ENCODE measurements at regions not wholly inside any gene's neighbourhood (a gene's known extent, or its start where the extent isn't known, plus 50 kb on each side); places are given as distances from the start of the nearest gene placed in this dataset.

- H3K9me3 Mint-ChIP-seq = peaks cover 14% of the 10 kb centered on the region
- no peak overlapping the region for H3K27ac Mint-ChIP-seq
- H3K27me3 Mint-ChIP-seq (ENCODE audit: low read depth) = no peaks in the 10 kb centered on the region
- no peaks in the 10 kb centered on the region for H3K4me1 Mint-ChIP-seq
- no peak overlapping the region for H3K4me3 Mint-ChIP-seq
- CTCF ChIA-PET = no interaction called here
- peaks cover 11% of the 10 kb centered on the region for H3K36me3 Mint-ChIP-seq
- POLR2A ChIA-PET = no interaction called here
- TF ChIP-seq ESRRA (CRISPR knock-in tag; IDR thresholded peaks at IDR 0.05; ENCODE audit: borderline replicate concordance) (no peak), ZSCAN18 (CRISPR knock-in tag; IDR thresholded peaks at IDR 0.05) (no peak), ZNF425 (CRISPR knock-in tag; conservative IDR thresholded peaks at IDR 0.05) (no peak), GTF2I (CRISPR knock-in tag; conservative IDR thresholded peaks at IDR 0.05) (no peak), ZBTB21 (CRISPR knock-in tag; IDR thresholded peaks at IDR 0.05; ENCODE audit: borderline replicate concordance) (no peak), ZNF671 (CRISPR knock-in tag; IDR thresholded peaks at IDR 0.05) (no peak), PRDM15 (CRISPR knock-in tag; IDR thresholded peaks at IDR 0.05) (no peak), FOXK1 (CRISPR knock-in tag; IDR thresholded peaks at IDR 0.05) (no peak), KAT7 (CRISPR knock-in tag; IDR thresholded peaks at IDR 0.05; ENCODE audit: borderline replicate concordance) (no peak), MAX (CRISPR knock-in tag; IDR thresholded peaks at IDR 0.05) (no peak), ATF3 (CRISPR knock-in tag; conservative IDR thresholded peaks at IDR 0.05) (no peak), NFYB (CRISPR knock-in tag; conservative IDR thresholded peaks at IDR 0.05; ENCODE audit: low read depth) (no peak), FOXJ3 (CRISPR knock-in tag; IDR thresholded peaks at IDR 0.05; ENCODE audit: borderline replicate concordance) (no peak), ZNF138 (CRISPR knock-in tag; conservative IDR thresholded peaks at IDR 0.05) (no peak), ZNF263 (CRISPR knock-in tag; IDR thresholded peaks at IDR 0.05; ENCODE audit: low read depth) (no peak), PRRX2 (CRISPR knock-in tag; IDR thresholded peaks at IDR 0.05) (no peak)
- TF ChIP-seq, protein P1, sequence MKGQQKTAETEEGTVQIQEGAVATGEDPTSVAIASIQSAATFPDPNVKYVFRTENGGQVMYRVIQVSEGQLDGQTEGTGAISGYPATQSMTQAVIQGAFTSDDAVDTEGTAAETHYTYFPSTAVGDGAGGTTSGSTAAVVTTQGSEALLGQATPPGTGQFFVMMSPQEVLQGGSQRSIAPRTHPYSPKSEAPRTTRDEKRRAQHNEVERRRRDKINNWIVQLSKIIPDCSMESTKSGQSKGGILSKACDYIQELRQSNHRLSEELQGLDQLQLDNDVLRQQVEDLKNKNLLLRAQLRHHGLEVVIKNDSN (CRISPR knock-in tag; IDR thresholded peaks at IDR 0.05) = no peak
- TF ChIP-seq, protein P2, sequence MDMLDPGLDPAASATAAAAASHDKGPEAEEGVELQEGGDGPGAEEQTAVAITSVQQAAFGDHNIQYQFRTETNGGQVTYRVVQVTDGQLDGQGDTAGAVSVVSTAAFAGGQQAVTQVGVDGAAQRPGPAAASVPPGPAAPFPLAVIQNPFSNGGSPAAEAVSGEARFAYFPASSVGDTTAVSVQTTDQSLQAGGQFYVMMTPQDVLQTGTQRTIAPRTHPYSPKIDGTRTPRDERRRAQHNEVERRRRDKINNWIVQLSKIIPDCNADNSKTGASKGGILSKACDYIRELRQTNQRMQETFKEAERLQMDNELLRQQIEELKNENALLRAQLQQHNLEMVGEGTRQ (CRISPR knock-in tag; IDR thresholded peaks at IDR 0.05) = no peak
- TF ChIP-seq, protein P3, sequence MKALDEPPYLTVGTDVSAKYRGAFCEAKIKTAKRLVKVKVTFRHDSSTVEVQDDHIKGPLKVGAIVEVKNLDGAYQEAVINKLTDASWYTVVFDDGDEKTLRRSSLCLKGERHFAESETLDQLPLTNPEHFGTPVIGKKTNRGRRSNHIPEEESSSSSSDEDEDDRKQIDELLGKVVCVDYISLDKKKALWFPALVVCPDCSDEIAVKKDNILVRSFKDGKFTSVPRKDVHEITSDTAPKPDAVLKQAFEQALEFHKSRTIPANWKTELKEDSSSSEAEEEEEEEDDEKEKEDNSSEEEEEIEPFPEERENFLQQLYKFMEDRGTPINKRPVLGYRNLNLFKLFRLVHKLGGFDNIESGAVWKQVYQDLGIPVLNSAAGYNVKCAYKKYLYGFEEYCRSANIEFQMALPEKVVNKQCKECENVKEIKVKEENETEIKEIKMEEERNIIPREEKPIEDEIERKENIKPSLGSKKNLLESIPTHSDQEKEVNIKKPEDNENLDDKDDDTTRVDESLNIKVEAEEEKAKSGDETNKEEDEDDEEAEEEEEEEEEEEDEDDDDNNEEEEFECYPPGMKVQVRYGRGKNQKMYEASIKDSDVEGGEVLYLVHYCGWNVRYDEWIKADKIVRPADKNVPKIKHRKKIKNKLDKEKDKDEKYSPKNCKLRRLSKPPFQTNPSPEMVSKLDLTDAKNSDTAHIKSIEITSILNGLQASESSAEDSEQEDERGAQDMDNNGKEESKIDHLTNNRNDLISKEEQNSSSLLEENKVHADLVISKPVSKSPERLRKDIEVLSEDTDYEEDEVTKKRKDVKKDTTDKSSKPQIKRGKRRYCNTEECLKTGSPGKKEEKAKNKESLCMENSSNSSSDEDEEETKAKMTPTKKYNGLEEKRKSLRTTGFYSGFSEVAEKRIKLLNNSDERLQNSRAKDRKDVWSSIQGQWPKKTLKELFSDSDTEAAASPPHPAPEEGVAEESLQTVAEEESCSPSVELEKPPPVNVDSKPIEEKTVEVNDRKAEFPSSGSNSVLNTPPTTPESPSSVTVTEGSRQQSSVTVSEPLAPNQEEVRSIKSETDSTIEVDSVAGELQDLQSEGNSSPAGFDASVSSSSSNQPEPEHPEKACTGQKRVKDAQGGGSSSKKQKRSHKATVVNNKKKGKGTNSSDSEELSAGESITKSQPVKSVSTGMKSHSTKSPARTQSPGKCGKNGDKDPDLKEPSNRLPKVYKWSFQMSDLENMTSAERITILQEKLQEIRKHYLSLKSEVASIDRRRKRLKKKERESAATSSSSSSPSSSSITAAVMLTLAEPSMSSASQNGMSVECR (CRISPR knock-in tag; IDR thresholded peaks at IDR 0.05; ENCODE audit: borderline replicate concordance) = no peak
- TF ChIP-seq, protein P4, sequence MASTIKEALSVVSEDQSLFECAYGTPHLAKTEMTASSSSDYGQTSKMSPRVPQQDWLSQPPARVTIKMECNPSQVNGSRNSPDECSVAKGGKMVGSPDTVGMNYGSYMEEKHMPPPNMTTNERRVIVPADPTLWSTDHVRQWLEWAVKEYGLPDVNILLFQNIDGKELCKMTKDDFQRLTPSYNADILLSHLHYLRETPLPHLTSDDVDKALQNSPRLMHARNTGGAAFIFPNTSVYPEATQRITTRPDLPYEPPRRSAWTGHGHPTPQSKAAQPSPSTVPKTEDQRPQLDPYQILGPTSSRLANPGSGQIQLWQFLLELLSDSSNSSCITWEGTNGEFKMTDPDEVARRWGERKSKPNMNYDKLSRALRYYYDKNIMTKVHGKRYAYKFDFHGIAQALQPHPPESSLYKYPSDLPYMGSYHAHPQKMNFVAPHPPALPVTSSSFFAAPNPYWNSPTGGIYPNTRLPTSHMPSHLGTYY (CRISPR knock-in tag; IDR thresholded peaks at IDR 0.05) = no peak
- ATAC-seq (no peak), DNase-seq (ENCODE audit: low spot score) (no peak)
Observed at GRCh38 chr1:82472489-82473131, 671.9 kb downstream of the ADGRL2 start.
